22Rv1 (cell line): ENCODE measurements at regions not wholly inside any gene's neighbourhood (a gene's known extent, or its start where the extent isn't known, plus 50 kb on each side); places are given as distances from the start of the nearest gene placed in this dataset.

Source experiments
- ZFX ChIP-seq: fragments of 450-650 bp; IDR thresholded peaks from 2 replicates; pipeline ENCODE4 v1.6.1; 2017; ENCODE audit warnings: antibody characterized with exemption, borderline replicate concordance
- TF ChIP-seq, protein P1 (sequence below): fragments of 450-650 bp; IDR thresholded peaks from 2 replicates; pipeline ENCODE4 v1.5.1; 2017; ENCODE audit warnings: mild to moderate bottlenecking

DNA sequence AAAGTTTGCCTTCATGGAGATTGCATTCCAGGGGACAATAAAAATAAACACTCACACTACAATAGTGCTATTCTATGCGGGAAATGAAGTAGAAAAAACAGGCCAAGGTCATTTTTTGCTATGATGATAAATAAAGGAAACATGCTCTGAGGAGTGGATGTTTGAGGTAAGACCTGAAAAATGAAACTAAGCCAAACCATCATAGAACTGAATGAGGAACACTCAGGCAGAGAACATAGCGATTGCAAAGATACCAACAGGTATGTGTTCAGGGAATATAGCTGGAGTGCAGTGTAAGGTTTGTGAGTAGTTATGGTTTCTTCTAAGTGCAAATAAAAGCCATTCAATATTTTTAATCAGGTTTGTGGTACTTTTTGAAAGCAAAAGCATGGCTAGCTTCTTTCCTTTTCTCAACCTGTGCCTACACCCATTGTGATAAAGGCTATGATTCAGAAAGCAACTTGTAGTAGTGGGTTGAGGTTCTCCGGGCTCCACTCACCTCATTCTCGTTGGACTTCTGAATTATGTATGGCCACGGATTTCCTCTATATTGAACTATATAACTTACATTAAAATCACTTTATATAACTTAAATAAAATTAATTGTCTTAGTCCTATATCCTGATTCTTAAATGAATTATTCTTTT, 278.2 kb upstream of the CHORDC1 start:
- TF ChIP-seq, protein P1, sequence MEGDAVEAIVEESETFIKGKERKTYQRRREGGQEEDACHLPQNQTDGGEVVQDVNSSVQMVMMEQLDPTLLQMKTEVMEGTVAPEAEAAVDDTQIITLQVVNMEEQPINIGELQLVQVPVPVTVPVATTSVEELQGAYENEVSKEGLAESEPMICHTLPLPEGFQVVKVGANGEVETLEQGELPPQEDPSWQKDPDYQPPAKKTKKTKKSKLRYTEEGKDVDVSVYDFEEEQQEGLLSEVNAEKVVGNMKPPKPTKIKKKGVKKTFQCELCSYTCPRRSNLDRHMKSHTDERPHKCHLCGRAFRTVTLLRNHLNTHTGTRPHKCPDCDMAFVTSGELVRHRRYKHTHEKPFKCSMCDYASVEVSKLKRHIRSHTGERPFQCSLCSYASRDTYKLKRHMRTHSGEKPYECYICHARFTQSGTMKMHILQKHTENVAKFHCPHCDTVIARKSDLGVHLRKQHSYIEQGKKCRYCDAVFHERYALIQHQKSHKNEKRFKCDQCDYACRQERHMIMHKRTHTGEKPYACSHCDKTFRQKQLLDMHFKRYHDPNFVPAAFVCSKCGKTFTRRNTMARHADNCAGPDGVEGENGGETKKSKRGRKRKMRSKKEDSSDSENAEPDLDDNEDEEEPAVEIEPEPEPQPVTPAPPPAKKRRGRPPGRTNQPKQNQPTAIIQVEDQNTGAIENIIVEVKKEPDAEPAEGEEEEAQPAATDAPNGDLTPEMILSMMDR = no peak
- TF ChIP-seq ZFX = no peak
